ENCODE measurements at regions not wholly inside any gene's neighbourhood (a gene's known extent, or its start where the extent isn't known, plus 50 kb on each side); places are given as distances from the start of the nearest gene placed in this dataset.
"Not testable (repeated sequence)": the region's sequence is repeated elsewhere in the genome, so short reads cannot be mapped to it uniquely, and the experiment has no call there.

- no peak for DNase-seq (ENCODE audit: low read depth in 2 of 2)
Measured at GRCh38 chr9:110123341-110124095, 84.4 kb downstream of the C9orf152 start.

GRCh38 chr9:110124439-110124838, 83.5 kb downstream of the C9orf152 start:
- no peak for DNase-seq (ENCODE audit: low read depth in 2 of 2)

- DNase-seq (ENCODE audit: low read depth in 2 of 2) = no peak
Measured at GRCh38 chr9:110125207-110125751, 82.7 kb downstream of the C9orf152 start.

- no peak for DNase-seq (ENCODE audit: low read depth in 2 of 2)
Measured at GRCh38 chr9:110125763-110126351, 82.1 kb downstream of the C9orf152 start.

GRCh38 chr9:110126499-110126941, 81.4 kb downstream of the C9orf152 start:
- no peak for DNase-seq (ENCODE audit: low read depth in 2 of 2)

GRCh38 chr9:110126986-110127864, 80.7 kb downstream of the C9orf152 start:
- DNase-seq (ENCODE audit: low read depth in 2 of 2) = no peak

GRCh38 chr9:110128664-110129329, 79.2 kb downstream of the C9orf152 start:
- DNase-seq (ENCODE audit: low read depth in 2 of 2) = no peak

- DNase-seq (ENCODE audit: low read depth in 2 of 2) = no peak
Measured at GRCh38 chr9:110129425-110129824, 78.5 kb downstream of the C9orf152 start.

GRCh38 chr9:110130211-110130610, 77.7 kb downstream of the C9orf152 start:
- no peak for DNase-seq (ENCODE audit: low read depth in 2 of 2)

GRCh38 chr9:110130791-110131416, 77.1 kb downstream of the C9orf152 start:
- no peak for DNase-seq (ENCODE audit: low read depth in 2 of 2)

GRCh38 chr9:110131499-110131898, 76.5 kb downstream of the C9orf152 start:
- no peak for DNase-seq (ENCODE audit: low read depth in 2 of 2)

- DNase-seq (ENCODE audit: low read depth in 2 of 2) = not testable (repeated sequence)
Measured at GRCh38 chr9:110132531-110132930, 75.4 kb downstream of the C9orf152 start.

- DNase-seq (ENCODE audit: low read depth in 2 of 2) = no peak
Measured at GRCh38 chr9:110133059-110133458, 74.9 kb downstream of the C9orf152 start.

- no peak for DNase-seq (ENCODE audit: low read depth in 2 of 2)
Measured at GRCh38 chr9:110133608-110134210, 74.2 kb downstream of the C9orf152 start.

GRCh38 chr9:110135846-110136245, 72.1 kb downstream of the C9orf152 start:
- no peak for DNase-seq (ENCODE audit: low read depth in 2 of 2)

- no peak for DNase-seq (ENCODE audit: low read depth in 2 of 2)
Measured at GRCh38 chr9:110136802-110137201, 71.2 kb downstream of the C9orf152 start.

- DNase-seq (ENCODE audit: low read depth in 2 of 2) = no peak
Measured at GRCh38 chr9:110140276-110140675, 67.7 kb downstream of the C9orf152 start.

- DNase-seq (ENCODE audit: low read depth in 2 of 2) = no peak
Measured at GRCh38 chr9:110141227-110141793, 66.6 kb downstream of the C9orf152 start.

- no peak for DNase-seq (ENCODE audit: low read depth in 2 of 2)
Measured at GRCh38 chr9:110142253-110142652, 65.7 kb downstream of the C9orf152 start.

GRCh38 chr9:110142868-110143481, 65.0 kb downstream of the C9orf152 start:
- DNase-seq (ENCODE audit: low read depth in 2 of 2) = no peak

All from stimulated activated CD8-positive, alpha-beta memory T cell treated with anti-CD3 and anti-CD28 coated beads, Interleukin-7, amount 100 ng/mL, for 4 hours (primary cell).